GM12892 (cell line): ENCODE measurements at regions not wholly inside any gene's neighbourhood (a gene's known extent, or its start where the extent isn't known, plus 50 kb on each side); places are given as distances from the start of the nearest gene placed in this dataset.

Experiments used
- POLR2A ChIP-seq: IDR thresholded peaks from 2 replicates; pipeline ENCODE4 v1.6.1; 2011; ENCODE audit warnings: low read depth, low read length, control low read depth
- POLR2AphosphoS5 ChIP-seq: IDR thresholded peaks from 2 replicates; pipeline ENCODE4 v1.6.1; 2011; ENCODE audit warnings: low read depth, low read length, control low read depth

GRCh38 chr16:48029768-48030167, 126.0 kb downstream of the ABCC12 start:
- no peak for TF ChIP-seq POLR2A
- TF ChIP-seq POLR2AphosphoS5 = no peak
